AML-193 (cell line): ENCODE measurements at regions not wholly inside any gene's neighbourhood (a gene's known extent, or its start where the extent isn't known, plus 50 kb on each side); places are given as distances from the start of the nearest gene placed in this dataset.
"Not testable (repeated sequence)": the region's sequence is repeated elsewhere in the genome, so short reads cannot be mapped to it uniquely, and the experiment has no call there.

ENCODE experiments used
- DNase-seq, 2 experiments: peaks; one replicate each; lab custom pipeline; 2025; lab: John Stamatoyannopoulos, UW

DNA sequence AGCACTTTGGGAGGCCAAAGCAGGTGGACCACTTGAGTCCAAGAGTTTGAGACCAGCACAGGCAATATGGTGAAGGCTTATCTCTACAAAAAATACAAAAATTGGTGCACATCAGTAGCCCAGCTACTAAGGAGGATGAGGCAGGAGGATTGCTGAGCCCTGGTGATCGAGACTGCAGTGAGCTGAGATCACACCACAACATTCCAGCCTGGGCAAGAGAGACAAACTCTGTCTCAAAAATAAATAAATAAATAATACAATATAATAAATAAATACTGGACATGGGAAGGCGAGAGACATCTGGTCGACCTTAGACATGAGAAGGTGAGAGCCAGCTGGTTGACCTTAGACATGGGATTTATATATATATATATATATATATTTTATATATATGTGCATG is 119.8 kb upstream of the SLC38A4 start:
- DNase-seq, result no peak

GRCh38 chr12:46946137-46946536 is 120.3 kb upstream of the SLC38A4 start:
- DNase-seq, result no peak

GRCh38 chr12:46948936-46949545 is 123.2 kb upstream of the SLC38A4 start:
- DNase-seq, result no peak

DNA sequence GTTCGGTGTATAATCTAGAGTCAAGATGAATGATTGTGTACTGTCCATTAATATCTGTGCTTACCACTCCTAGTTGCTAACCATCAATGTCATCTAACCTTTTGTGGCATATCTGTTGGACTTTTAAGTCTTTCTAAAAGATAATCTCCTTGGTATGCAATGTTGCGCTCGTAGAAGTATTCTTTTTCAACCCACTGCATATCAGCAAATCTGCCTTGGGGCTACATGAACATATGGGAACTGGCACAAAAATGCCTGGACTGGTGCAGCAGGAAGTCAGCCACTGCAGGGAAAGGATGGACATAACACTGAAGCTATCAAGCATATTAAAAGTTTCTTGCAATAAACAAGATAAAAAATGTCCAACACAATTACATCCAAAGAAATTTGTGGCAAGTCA is 124.3 kb upstream of the SLC38A4 start:
- DNase-seq, result no peak

- no peak for DNase-seq
Observed at GRCh38 chr12:46952880-46953483, 126.4 kb upstream of the PCED1B start.

DNA sequence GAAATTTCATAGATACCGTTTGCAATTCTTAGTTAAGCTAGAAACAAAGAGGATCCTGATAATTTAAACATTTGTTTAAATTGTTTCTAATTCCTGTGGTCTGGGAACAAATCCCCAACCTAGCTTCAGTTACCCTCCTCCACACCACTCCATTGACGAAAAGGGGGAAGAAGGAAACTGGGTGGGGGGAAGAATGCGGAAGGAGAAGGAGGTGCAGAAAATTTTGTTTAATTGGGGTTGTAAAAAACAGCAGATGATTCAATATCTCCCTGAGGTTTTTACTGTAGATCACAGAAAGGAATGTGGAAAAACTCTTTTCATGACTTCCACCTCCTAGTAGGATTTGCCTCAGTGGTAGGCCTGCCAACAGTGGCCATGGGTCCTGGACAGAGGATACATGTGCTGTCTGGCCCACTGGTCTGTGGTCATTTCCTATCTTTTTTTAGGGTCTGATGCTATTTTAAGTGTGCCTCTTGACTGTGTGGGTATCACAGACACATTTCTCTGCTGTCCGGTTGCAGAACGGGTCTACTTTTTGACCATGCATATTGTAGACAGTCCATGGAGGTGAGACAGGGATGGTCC is 122.9 kb upstream of the PCED1B start:
- DNase-seq, result no peak

DNA sequence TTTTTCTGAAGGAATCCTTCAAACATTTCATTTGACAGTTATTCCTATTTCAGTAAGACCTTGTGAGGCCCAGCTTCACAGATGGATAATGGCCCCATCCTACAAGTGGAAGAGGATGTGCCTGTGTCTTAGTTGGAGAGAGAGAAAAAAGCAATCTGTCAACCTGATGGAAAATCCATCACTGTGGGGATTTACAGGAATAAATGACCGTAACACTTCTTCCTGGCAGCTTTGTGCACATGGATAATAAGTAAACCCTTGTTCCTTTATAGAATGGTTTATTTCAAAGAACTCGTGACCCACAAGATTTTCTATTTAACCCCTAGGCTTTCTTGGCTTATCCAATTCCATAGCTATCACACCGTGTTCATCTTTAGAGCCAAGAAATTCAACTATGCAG is 121.4 kb upstream of the PCED1B start:
- DNase-seq, result no peak

DNA sequence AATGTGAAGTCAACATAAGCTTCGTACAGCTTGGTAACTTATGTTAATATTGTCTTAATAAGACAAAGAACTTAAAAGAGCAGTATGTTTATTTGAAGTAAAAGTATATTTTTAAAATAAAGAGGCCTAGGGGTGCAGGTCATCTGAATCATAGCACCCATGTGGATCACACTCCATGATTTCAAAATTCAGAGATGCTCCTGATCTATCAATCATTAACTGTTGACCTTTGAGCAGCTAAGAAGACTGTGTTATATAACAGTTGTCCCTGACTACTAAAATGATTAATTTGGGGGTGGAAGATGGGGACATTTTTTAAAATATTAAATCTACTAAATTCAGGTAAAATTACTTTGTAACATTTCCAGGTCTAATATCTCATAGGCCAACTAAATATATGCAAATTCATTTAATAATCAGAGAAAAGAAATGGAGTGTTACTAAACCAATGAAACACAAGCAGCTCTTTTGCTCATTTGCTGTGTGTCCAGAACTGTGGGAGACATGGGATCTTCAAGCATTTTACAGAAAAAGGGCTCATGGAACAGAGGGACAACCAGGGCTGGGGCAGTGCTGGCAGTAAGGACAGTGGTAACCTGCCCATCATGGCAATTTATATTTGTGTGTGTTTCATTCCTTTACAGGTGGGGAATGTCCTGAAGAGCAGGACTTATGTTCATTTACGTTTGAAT is 120.7 kb upstream of the PCED1B start:
- no peak for DNase-seq

- DNase-seq, result no peak
Observed at GRCh38 chr12:46959502-46959901, 119.9 kb upstream of the PCED1B start.

- no peak for DNase-seq
Observed at GRCh38 chr12:46960681-46961080, 118.7 kb upstream of the PCED1B start.

DNA sequence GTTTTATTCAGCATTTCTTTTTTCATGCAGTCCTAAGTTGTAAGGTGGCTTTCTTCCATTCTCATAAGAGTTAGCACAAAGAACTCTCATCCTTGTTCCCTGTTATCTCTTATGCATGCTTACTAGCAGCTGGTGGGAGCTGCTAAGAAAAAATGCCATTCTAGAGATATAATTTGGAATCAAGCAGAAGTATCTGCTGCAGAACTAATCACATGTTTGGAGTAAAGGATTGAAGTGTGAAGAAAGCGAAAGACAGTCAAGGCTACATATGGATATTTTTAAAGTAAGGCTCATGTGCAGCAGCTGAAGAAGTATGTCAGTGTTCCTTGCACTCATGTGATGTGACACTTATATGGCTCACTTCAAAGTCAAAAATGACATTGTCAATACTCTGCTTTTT is 116.2 kb upstream of the PCED1B start:
- no peak for DNase-seq

DNA sequence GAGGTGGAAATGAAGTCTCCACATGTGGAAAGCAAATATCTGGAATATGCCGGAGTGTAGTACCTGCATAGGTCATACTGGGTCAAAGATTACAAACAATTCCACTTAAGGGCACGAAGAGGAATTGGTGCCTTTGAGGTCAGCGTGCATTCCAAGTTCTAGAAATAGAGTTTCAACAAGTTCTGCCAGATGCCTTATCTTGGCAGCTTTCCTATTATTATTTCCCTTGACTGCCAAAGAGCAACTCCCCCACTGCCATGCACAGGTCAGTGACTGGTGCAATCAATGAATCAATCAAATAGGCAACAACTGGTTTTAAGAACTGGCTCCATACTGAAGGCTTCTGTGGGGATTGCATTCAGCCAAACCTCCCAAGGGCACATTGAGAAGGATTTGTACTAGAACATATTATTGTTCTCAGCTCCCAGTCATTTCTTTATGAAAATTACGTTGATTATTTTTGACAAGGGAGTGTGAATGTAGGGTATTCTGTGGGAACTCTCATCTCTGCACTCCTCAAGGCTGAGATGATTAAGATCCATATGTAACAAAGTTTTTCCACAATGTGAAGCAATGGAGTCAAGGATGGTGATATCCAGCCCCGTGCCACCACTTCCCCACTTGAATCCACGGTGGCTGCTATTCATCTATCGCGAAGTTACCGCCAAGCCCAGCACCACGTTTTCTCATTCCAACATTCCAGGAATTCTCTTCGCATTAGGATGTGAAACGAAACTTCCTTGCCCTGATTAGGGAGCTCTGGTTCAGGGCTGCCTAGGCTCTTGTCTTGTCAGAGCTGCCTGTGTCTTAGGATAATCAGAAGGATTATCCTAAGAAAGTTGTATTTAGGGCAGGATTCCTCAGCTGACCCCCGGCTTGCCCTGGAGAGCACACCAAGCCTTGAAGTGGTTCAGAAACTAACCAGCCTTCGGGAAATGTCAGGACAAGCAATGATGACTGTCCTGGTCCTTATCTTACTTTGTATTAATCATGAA is 115.1 kb upstream of the PCED1B start:
- no peak for DNase-seq

GRCh38 chr12:46965137-46965536 is 114.3 kb upstream of the PCED1B start:
- no peak for DNase-seq

DNA sequence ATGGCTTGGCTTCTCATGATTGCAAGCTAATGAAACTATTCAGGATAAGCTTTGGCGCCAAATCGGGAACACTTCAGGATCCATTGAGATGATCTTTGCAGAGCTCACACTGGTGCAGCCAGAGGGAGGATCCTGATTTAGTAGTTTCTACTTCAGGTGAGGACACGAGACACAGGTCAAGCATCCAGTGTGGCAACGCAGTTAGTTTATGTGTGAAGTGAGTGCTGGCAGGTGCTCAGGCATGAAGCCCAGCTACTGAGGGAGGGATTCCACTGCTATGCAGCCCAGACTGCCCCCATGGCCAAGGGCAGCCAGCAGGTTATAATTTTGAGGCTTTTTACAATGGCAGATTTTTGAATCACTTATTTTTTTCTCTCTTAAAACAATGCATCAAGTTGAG is 113.5 kb upstream of the PCED1B start:
- DNase-seq, result no peak

DNA sequence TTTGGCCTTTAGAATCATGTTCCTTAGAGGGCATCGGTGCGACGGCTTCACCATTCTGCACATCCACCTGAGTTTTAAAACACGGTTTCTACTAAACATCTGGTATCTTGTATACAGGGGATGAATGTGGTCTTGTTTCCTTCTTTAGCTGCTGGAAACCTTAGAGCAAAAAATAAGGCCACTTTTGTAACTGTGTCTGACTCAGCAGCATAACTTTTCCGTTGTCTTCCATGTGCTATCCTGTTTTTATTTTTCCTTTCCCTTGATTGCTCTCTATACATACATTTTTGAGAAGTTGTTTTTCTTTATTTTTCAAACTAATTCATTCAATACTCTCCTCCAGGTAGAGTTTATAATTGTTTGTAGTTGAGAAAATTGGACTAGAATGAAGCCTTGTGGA is 108.8 kb upstream of the PCED1B start:
- DNase-seq, result no peak

GRCh38 chr12:46973937-46974336 is 105.5 kb upstream of the PCED1B start:
- not testable (repeated sequence) for DNase-seq

DNA sequence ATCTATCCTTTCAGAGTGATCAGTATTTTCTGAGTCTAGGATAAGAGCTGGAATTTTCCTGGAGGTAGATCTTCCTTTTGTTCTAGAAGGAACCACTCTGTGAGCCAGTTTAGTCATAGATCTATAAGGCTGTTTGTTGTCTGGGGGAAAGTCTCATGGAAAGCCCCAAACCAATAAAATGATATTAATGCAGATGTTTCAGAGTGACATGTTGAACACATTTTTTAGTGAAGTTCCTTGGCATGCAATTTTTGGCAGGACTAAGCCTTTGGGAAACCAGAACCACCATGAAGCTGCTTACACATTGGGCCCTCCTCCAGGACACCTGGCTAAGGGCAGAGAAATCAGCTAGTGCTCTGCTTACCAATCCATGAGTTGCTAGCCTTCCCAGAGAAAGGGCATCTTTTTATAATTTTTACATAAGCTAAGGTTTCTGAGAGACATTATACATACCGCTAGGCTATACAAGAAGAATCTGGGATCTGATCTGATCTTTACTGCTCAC is 101.5 kb upstream of the PCED1B start:
- DNase-seq, result no peak

DNA sequence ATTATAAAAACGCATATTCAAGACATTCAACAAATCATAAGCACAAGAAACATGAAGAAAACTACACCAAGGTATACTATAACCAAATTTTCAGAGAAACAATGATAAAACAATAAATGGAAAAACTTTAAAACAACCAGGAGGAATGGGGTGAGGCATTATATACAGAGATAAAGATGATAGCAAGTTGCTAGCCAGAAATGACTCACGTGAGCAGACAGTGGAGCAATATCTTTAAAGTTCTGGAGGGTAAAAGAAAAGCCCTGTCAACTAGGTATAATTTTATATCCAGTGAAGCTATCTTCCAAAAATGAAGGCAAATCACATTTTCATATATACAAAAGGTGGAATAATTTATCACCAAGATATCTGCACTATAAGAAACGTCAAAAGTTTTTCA is 97.8 kb upstream of the PCED1B start:
- DNase-seq, result no peak

- no peak for DNase-seq
Observed at GRCh38 chr12:46982629-46983392, 96.6 kb upstream of the PCED1B start.

DNA sequence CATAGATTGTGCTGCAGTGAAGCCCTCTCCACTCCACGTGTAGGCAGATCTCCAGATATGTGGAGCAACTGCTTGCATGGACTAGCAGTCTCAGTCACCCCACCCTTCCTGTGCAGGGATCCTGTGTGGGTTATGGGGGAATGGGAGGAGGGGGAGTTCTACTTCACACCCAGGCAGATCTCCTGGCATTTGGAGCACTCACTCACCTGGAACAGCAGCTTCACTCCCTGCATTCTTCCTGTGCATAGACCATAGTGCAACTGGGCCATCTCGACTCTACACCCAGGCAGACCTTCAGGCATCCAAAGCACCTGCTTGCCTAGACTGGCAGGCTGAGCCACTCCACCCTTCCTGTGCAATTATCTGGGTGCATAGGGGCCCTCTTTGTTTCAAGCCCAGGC is 96.0 kb upstream of the PCED1B start:
- DNase-seq, result no peak
